ENCODE measurements at regions not wholly inside any gene's neighbourhood (a gene's known extent, or its start where the extent isn't known, plus 50 kb on each side); places are given as distances from the start of the nearest gene placed in this dataset.

DNA sequence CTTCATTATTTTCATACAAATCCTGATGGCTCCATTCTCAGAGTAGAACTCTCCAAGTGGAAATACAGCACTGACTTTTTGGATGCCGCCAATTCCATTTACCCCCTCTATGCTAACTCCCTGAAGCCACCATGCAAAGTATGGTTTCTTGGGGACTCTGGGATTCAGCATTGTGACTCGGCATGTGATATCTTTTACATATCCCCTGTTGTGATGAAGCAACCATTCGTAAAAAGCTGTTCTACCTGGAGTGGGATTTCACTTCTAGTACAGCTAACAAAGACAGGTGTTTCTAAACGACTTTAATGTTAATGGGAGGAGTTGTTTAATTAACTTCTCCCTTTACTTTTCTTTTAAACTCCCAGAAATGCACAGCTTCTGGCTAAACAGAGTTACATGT is 533.5 kb downstream of the RBFOX1 start:
- Histone ChIP-seq H2BK12ac (ENCODE audit: low read depth, low read length) (no peak overlapping the region), H2BK15ac (ENCODE audit: low read length) (no peak overlapping the region), H3K9me3 (ENCODE audit: insufficient read depth in 2 of 2, low read depth in 1 of 2, low read length in 1 of 2) (no peaks in the 10 kb centered on the region; a peak in 1 of 4 replicates), H3K27me3 (replicated peaks in 1 of 4; ENCODE audit: control insufficient read depth in 3 of 4, extremely low read depth in 1 of 4, insufficient read depth in 3 of 4, low read length in 3 of 4) (no peaks in the 10 kb centered on the region; a peak in 1 of 7 replicates), H3K79me1 (ENCODE audit: low read depth, low read length) (no peaks in the 10 kb centered on the region), H4K5ac (ENCODE audit: insufficient read length, low read depth, low read length) (no peak overlapping the region), H3K23ac (ENCODE audit: insufficient read length) (no peak overlapping the region), H3K23me2 (ENCODE audit: low read depth, low read length) (no peaks in the 10 kb centered on the region), H3K36me3 (ENCODE audit: control insufficient read depth in 2 of 4, insufficient read depth in 4 of 4, low read length in 3 of 4) (no peaks in the 10 kb centered on the region), H3K4me1 (replicated peaks in 1 of 4; ENCODE audit: control insufficient read depth in 3 of 4, insufficient read depth in 4 of 4, low read length in 3 of 4) (peaks cover 3 to 15% (median 7%) of the 10 kb centered on the region in 4 experiments), H4K8ac (ENCODE audit: extremely low read depth, insufficient read depth, low read length) (no peak overlapping the region), H3K27ac (ENCODE audit: low read depth, low read length) (no peak overlapping the region), H3K18ac (ENCODE audit: extremely low read depth, low read length) (no peak overlapping the region), H4K20me1 (replicated peaks in 1 of 2; ENCODE audit: control insufficient read depth in 1 of 2, insufficient read depth in 2 of 2, low read length in 2 of 2) (no peaks in the 10 kb centered on the region), H3K56ac (replicated peaks; ENCODE audit: insufficient read length, low read depth, low read length) (no peak overlapping the region), H3K4me2 (ENCODE audit: insufficient read depth in 1 of 2, low read depth in 2 of 2, low read length in 2 of 2) (peak overlapping the region; percentile 8 to 33; a peak in 2 of 4 replicates), H2AK5ac (ENCODE audit: low read depth, low read length) (no peak overlapping the region), H3K9ac (replicated peaks in 1 of 4; ENCODE audit: extremely low read depth in 1 of 4, low read depth in 3 of 4, low read length in 3 of 4) (no peak overlapping the region), H3K79me2 (ENCODE audit: control insufficient read depth in 1 of 2, insufficient read depth in 2 of 2, low read length in 2 of 2) (no peaks in the 10 kb centered on the region), H2BK20ac (ENCODE audit: low read length) (no peak overlapping the region), H4K91ac (replicated peaks; ENCODE audit: insufficient read length, low read length) (no peak overlapping the region), H3K4me3 (ENCODE audit: extremely low read depth in 1 of 4, insufficient read depth in 2 of 4, low read depth in 3 of 4, low read length in 4 of 4) (peak overlapping the region in 1 of 4 experiments; percentile 1; a peak in 1 of 8 replicates), H2BK120ac (replicated peaks; ENCODE audit: low read depth, low read length) (no peak overlapping the region), H3K4ac (replicated peaks; ENCODE audit: insufficient read length, low read depth, low read length) (no peak overlapping the region), H2AFZ (ENCODE audit: low read length) (no peak overlapping the region), H3K14ac (ENCODE audit: insufficient read length) (no peak overlapping the region), H2BK5ac (ENCODE audit: low read depth, low read length) (no peak overlapping the region)
- FAIRE-seq (peak; percentile 48), DNase-seq (ENCODE audit: low read depth in 1 of 2, low spot score in 2 of 2) (no peak)
- POLR2A ChIA-PET (ENCODE audit: partially characterized antibody): interaction anchor here (0.7 kb wide), 1 partner anchor 42 kb away, joined by 3 read pairs; no protein-coding TSS in a partner anchor
- CTCF ChIA-PET (ENCODE audit: partially characterized antibody): interaction anchor here (1.6 kb wide), 1 partner anchor 21 kb away, joined by 3 read pairs; no protein-coding TSS in a partner anchor
- 24% methylated on average over 4 of the region's 4 CpGs; no CpG with 5 or more reads in 1 of the 2 experiments for WGBS, 2 experiments (ENCODE audit: extremely low coverage in 1 of 2, insufficient coverage in 1 of 2, insufficient read length in 1 of 2, insufficient replicate concordance in 2 of 2, low coverage in 1 of 2, low lambda C conversion rate in 2 of 2, missing lambda C conversion rate in 1 of 2)
- TF ChIP-seq CEBPB (IDR thresholded peaks at IDR 0.05; ENCODE audit: low read depth, low read length): peak; percentile 89
- TF ChIP-seq HDAC6 (IDR thresholded peaks at IDR 0.05; ENCODE audit: low read depth, low read length): no peak
- no peak for TF ChIP-seq SIRT6 (IDR thresholded peaks at IDR 0.05; ENCODE audit: low read length)
- TF ChIP-seq KDM5A (IDR thresholded peaks at IDR 0.05; ENCODE audit: low read length): no peak
- TF ChIP-seq FOSL1 (IDR thresholded peaks at IDR 0.05; ENCODE audit: insufficient read depth, low read depth, low read length): no peak
- TF ChIP-seq, protein P1, sequence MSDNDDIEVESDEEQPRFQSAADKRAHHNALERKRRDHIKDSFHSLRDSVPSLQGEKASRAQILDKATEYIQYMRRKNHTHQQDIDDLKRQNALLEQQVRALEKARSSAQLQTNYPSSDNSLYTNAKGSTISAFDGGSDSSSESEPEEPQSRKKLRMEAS (IDR thresholded peaks at IDR 0.05): no peak
